Progenitor cell of endocrine pancreas (in vitro differentiated cells): ENCODE measurements at regions not wholly inside any gene's neighbourhood (a gene's known extent, or its start where the extent isn't known, plus 50 kb on each side); places are given as distances from the start of the nearest gene placed in this dataset. TPM values are rescaled to one million over a fixed set of nuclear protein-coding genes. Genes with fewer than 3 reads are reported as not detected.
A peak's percentile ranks its signal among the peaks of the same experiment; 100 is the strongest.

Experiments
- DNase-seq: peaks from one replicate; pipeline ENCODE4 v3.0.0; 2021; ENCODE audit warnings: low spot score; ENCODE audit not compliant: unreplicated experiment
- H3K27ac Mint-ChIP-seq: 2 replicates; pipeline ENCODE4 v1.8.0; 2021; ENCODE audit warnings: mild to moderate bottlenecking, moderate library complexity, mixed read lengths
- H3K27me3 Mint-ChIP-seq: 2 replicates; pipeline ENCODE4 v1.8.0; 2021; ENCODE audit warnings: mixed read lengths
- H3K36me3 Mint-ChIP-seq: 2 replicates; pipeline ENCODE4 v1.8.0; 2022; ENCODE audit warnings: mixed read lengths; ENCODE audit not compliant: insufficient read depth
- H3K4me1 Mint-ChIP-seq: 2 replicates; pipeline ENCODE4 v1.8.0; 2021; ENCODE audit warnings: low read depth, mixed read lengths
- H3K4me3 Mint-ChIP-seq: 2 replicates; pipeline ENCODE4 v1.8.0; 2021; ENCODE audit warnings: low read depth, mild to moderate bottlenecking, moderate library complexity, mixed read lengths
- H3K9me3 Mint-ChIP-seq: 2 replicates; pipeline ENCODE4 v1.8.0; 2021; ENCODE audit warnings: low read depth, mixed read lengths
- microRNA-seq: library from miRNA; unstranded; fragments of <30 nt; microRNA quantifications from one replicate; pipeline ENCODE4 v1.1.0, GENCODE V29; 2020; ENCODE audit warnings: borderline number of aligned reads; ENCODE audit not compliant: unreplicated experiment
- TF ChIP-seq, protein P1 (sequence below): fragments of 200-600 bp; sonication (generic); IDR thresholded peaks from one replicate; pipeline ENCODE4 v1.5.0; 2021; ENCODE audit warnings: antibody characterized with exemption, mild to moderate bottlenecking; ENCODE audit not compliant: unreplicated experiment

DNA sequence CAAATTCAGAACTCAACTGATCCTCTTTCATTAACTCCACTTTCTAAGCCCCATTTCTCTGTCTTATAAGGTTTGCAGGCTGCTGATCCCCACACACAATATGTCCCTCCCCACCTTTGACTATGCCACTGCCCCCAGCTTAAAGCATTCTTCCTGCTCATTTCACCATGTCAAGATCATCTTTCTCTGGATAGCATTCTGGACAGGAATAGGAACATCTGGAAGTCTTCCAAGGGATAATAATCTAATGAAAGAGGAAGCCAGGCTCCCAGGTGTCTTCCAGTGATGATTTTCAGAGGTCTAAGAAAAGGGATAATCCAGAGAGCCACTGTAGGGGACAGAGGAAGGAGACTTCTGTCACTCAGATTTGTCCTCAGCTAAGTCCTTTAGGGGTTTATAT is 54.6 kb upstream of the GALNT15 start:
- Mint-ChIP-seq H3K36me3 (no peaks in the 10 kb centered on the region), H3K4me3 (no peak overlapping the region), H3K4me1 (peaks cover 6% of the 10 kb centered on the region), H3K27me3 (no peaks in the 10 kb centered on the region), H3K9me3 (no peaks in the 10 kb centered on the region), H3K27ac (peak overlapping the region; percentile 25)
- DNase-seq = no peak
- TF ChIP-seq, protein P1, sequence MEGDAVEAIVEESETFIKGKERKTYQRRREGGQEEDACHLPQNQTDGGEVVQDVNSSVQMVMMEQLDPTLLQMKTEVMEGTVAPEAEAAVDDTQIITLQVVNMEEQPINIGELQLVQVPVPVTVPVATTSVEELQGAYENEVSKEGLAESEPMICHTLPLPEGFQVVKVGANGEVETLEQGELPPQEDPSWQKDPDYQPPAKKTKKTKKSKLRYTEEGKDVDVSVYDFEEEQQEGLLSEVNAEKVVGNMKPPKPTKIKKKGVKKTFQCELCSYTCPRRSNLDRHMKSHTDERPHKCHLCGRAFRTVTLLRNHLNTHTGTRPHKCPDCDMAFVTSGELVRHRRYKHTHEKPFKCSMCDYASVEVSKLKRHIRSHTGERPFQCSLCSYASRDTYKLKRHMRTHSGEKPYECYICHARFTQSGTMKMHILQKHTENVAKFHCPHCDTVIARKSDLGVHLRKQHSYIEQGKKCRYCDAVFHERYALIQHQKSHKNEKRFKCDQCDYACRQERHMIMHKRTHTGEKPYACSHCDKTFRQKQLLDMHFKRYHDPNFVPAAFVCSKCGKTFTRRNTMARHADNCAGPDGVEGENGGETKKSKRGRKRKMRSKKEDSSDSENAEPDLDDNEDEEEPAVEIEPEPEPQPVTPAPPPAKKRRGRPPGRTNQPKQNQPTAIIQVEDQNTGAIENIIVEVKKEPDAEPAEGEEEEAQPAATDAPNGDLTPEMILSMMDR = no peak

DNA sequence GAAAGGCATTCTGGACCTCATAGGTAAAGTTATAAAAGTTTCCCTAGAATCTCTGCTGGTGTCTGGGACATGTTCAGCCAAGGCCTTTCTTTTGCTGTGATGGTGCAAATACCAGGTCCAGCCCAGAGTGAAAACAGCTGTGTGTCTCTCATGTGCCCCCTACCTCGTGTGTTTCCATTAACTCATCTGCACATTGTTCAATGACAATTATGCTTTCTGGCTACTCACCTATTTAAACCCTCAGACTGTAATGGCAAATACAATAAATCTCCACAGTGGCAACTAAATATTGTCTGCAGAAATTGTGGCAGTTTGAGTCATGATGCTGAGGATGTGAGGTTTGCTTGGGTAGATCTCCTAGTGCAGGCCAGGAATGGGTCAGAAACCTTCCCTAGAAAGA is 53.1 kb upstream of the GALNT15 start:
- Mint-ChIP-seq H3K4me1 (peaks cover 6% of the 10 kb centered on the region), H3K9me3 (no peaks in the 10 kb centered on the region), H3K4me3 (no peak overlapping the region), H3K27me3 (no peaks in the 10 kb centered on the region), H3K36me3 (no peaks in the 10 kb centered on the region), H3K27ac (no peak overlapping the region)
- DNase-seq = no peak
- TF ChIP-seq, protein P1 = no peak

DNA sequence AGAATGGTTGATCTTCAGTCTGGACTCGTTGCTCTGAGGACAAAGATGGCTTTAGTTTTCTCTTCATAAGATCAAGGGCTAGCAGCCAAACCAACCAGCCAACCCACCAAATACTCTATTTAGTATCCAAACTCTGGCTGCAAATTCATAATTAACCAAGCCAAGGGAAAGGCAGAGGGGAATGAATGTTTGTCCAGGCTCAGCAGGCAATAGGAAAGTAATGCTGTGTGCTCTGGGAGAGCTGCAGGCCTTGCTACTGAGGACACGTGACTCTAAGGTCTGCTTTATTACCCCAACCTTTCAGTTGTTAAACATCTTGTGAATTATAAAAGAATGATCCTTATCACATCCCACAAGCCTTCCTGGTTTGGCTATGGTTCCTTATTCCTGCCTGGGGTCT is 52.3 kb upstream of the GALNT15 start:
- no peak for DNase-seq

DNA sequence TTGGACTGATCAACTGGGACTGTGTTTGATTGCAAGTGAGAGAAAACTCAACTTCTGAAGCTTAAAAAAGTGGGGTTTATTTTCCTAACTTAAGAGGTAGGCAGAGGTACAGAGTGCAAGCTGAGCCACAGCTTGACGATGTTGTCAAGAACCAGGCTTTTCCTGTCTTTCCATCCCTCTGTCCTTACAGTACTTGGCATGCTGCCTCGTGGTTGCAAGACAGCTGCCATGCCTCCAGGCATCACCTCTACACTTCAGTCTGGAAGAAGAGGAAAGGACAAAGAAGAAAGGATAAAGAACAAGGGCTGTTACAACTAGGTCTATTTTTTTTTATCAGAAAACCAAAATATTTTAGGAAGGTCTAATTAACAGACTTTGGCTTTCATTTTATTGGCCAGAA is 51.8 kb upstream of the GALNT15 start:
- Mint-ChIP-seq H3K9me3 (no peaks in the 10 kb centered on the region), H3K4me3 (no peak overlapping the region), H3K27ac (no peak overlapping the region), H3K4me1 (peaks cover 6% of the 10 kb centered on the region), H3K36me3 (no peaks in the 10 kb centered on the region), H3K27me3 (no peaks in the 10 kb centered on the region)
- no peak for DNase-seq
- TF ChIP-seq, protein P1 = no peak

More for the DNA sequence above, 52.3 kb upstream of the GALNT15 start:
- no peaks in the 10 kb centered on the region for H3K9me3 Mint-ChIP-seq
- peaks cover 6% of the 10 kb centered on the region for H3K4me1 Mint-ChIP-seq
- H3K4me3 Mint-ChIP-seq = no peak overlapping the region
- no peak overlapping the region for H3K27ac Mint-ChIP-seq
- TF ChIP-seq, protein P1 = no peak
- no peaks in the 10 kb centered on the region for H3K36me3 Mint-ChIP-seq
- H3K27me3 Mint-ChIP-seq = no peaks in the 10 kb centered on the region

DNA sequence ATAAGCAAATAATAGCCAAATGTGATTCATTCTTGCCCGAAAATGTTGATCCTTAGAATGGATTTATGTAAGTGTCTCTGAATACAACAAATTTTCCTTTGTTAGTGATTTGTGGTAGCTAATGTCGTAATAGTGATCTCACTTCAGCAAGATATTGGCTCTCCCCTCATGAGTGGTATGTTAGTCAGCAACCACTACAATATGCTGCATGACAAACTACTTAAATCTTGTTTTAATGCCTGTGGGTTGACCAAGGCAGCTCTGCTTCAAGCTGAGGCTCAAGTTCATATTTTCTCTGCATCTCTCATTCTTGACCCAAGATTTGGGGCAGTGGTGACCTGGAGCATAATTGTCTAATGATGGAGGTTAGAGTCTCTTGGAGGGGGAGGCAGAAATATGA is 49.8 kb upstream of the GALNT15 start:
- Mint-ChIP-seq H3K27me3 (no peaks in the 10 kb centered on the region), H3K4me1 (peaks cover 6% of the 10 kb centered on the region), H3K4me3 (no peak overlapping the region), H3K27ac (no peak overlapping the region), H3K9me3 (no peaks in the 10 kb centered on the region), H3K36me3 (no peaks in the 10 kb centered on the region)
- TF ChIP-seq, protein P1 = no peak
- no peak for DNase-seq

Small RNAs in the stretch of these regions (microRNA-seq; reads per million reads assigned to microRNA genes)
- gene MIR563 = not detected
